Mesenchymal stem cell (in vitro differentiated cells and primary cell): ENCODE measurements at regions not wholly inside any gene's neighbourhood (a gene's known extent, or its start where the extent isn't known, plus 50 kb on each side); places are given as distances from the start of the nearest gene placed in this dataset.

Experiments used
- DNase-seq: peaks from one replicate; pipeline ENCODE4 v3.0.0-alpha.2; 2013
- H2AFZ ChIP-seq: one replicate; pipeline ENCODE4 v1.6.1; 2013; ENCODE audit warnings: low read depth, mild to moderate bottlenecking, control low read depth, inconsistent platforms, low read length, moderate library complexity
- H2AK5ac ChIP-seq: 2 replicates; pipeline ENCODE4 v1.6.1; 2013; ENCODE audit warnings: low read length, moderate library complexity, mild to moderate bottlenecking, inconsistent platforms; ENCODE audit not compliant: severe bottlenecking
- H2BK120ac ChIP-seq: one replicate; pipeline ENCODE4 v1.6.1; 2013; ENCODE audit warnings: low read depth, mild to moderate bottlenecking, inconsistent platforms, low read length, moderate library complexity
- H2BK12ac ChIP-seq, 2 experiments: one replicate each; pipeline ENCODE4 v1.6.1; 2013; ENCODE audit warnings: inconsistent platforms in 2 of 2, low read length in 2 of 2, mild to moderate bottlenecking in 2 of 2, moderate library complexity in 2 of 2, control low read depth in 1 of 2
- H2BK15ac ChIP-seq: one replicate; pipeline ENCODE4 v1.6.1; 2013; ENCODE audit warnings: mild to moderate bottlenecking, low read depth, inconsistent platforms; ENCODE audit not compliant: poor library complexity, severe bottlenecking
- H2BK5ac ChIP-seq: 2 replicates; pipeline ENCODE4 v1.6.1; 2013; ENCODE audit warnings: low read depth, mild to moderate bottlenecking, low read length, control low read depth, inconsistent platforms; ENCODE audit not compliant: poor library complexity, severe bottlenecking
- H3K14ac ChIP-seq, 2 experiments: one replicate each; pipeline ENCODE4 v1.6.1; 2013; ENCODE audit warnings: inconsistent platforms in 2 of 2, low read length in 2 of 2, control low read depth in 1 of 2, mild to moderate bottlenecking in 1 of 2, moderate library complexity in 1 of 2
- H3K18ac ChIP-seq, 2 experiments: one replicate each; pipeline ENCODE4 v1.6.1; 2013; ENCODE audit warnings: inconsistent platforms in 2 of 2, low read length in 2 of 2, control low read depth in 1 of 2, low read depth in 1 of 2, mild to moderate bottlenecking in 1 of 2
- H3K23ac ChIP-seq, 2 experiments: one replicate each; pipeline ENCODE4 v1.6.1; 2013; ENCODE audit warnings: inconsistent platforms in 2 of 2, low read length in 2 of 2, mild to moderate bottlenecking in 2 of 2, moderate library complexity in 2 of 2, control low read depth in 1 of 2
- H3K27ac ChIP-seq: 2 replicates; pipeline ENCODE4 v1.5.1; 2013; ENCODE audit warnings: mild to moderate bottlenecking, moderate library complexity, low read length, control low read depth, inconsistent platforms; ENCODE audit not compliant: poor library complexity, severe bottlenecking
- H3K27me3 ChIP-seq, 2 experiments: 2 replicates each; pipeline versions ENCODE4 v1.6.1 to v1.7.0; 2013; ENCODE audit warnings: low read length in 2 of 2, mild to moderate bottlenecking in 2 of 2, moderate library complexity in 2 of 2, control low read depth in 1 of 2, inconsistent platforms in 1 of 2; ENCODE audit not compliant: control insufficient read depth in 1 of 2, insufficient read depth in 1 of 2
- H3K36me3 ChIP-seq, 2 experiments: 2 replicates each; pipeline versions ENCODE4 v1.6.1 to v1.7.0; 2013; ENCODE audit warnings: low read length in 2 of 2, control low read depth in 1 of 2, inconsistent platforms in 1 of 2, low read depth in 1 of 2, mild to moderate bottlenecking in 1 of 2; ENCODE audit not compliant: insufficient read depth in 2 of 2, control insufficient read depth in 1 of 2
- H3K4ac ChIP-seq, 2 experiments: one replicate each; pipeline ENCODE4 v1.6.1; 2013; ENCODE audit warnings: inconsistent platforms in 2 of 2, low read length in 2 of 2, mild to moderate bottlenecking in 2 of 2, moderate library complexity in 2 of 2, control low read depth in 1 of 2, low read depth in 1 of 2
- H3K4me1 ChIP-seq: 2 replicates; pipeline ENCODE4 v1.6.1; 2013; ENCODE audit warnings: low read depth, low read length, control low read depth; ENCODE audit not compliant: control insufficient read depth, insufficient read depth
- H3K4me2 ChIP-seq: 2 replicates; pipeline ENCODE4 v1.6.1; 2013; ENCODE audit warnings: low read length, mild to moderate bottlenecking, inconsistent platforms; ENCODE audit not compliant: poor library complexity, severe bottlenecking
- H3K4me3 ChIP-seq, 2 experiments: 2 replicates each; pipeline versions ENCODE4 v1.5.1 to v1.7.0; 2013; ENCODE audit warnings: low read length in 2 of 2, mild to moderate bottlenecking in 2 of 2, control low read depth in 1 of 2, low read depth in 1 of 2; ENCODE audit not compliant: insufficient read depth in 1 of 2
- H3K79me1 ChIP-seq: replicated peaks from 2 replicates; pipeline ENCODE4 v1.6.1; 2013; ENCODE audit warnings: mild to moderate bottlenecking, control low read depth, low read length, inconsistent platforms; ENCODE audit not compliant: poor library complexity, severe bottlenecking
- H3K9ac ChIP-seq: 2 replicates; pipeline ENCODE4 v1.7.0; 2013; ENCODE audit warnings: mild to moderate bottlenecking, low read length, moderate library complexity
- H3K9me3 ChIP-seq: 2 replicates; pipeline ENCODE4 v1.7.0; 2013; ENCODE audit warnings: mild to moderate bottlenecking, low read length; ENCODE audit not compliant: control insufficient read depth
- H4K8ac ChIP-seq: one replicate; pipeline ENCODE4 v1.6.1; 2013; ENCODE audit warnings: inconsistent platforms, mild to moderate bottlenecking, low read length, moderate library complexity
- H4K91ac ChIP-seq: one replicate; pipeline ENCODE4 v1.6.1; 2013; ENCODE audit warnings: mild to moderate bottlenecking, low read length, inconsistent platforms
- WGBS: methylation state at CpG from one replicate; pipeline ENCODE4 v1.1.7; 2013; ENCODE audit warnings: mixed read lengths; 5-methylcytosine and 5-hydroxymethylcytosine counted together

GRCh38 chr9:12060067-12060466 lies 633.1 kb upstream of the TYRP1 start:
- no peak overlapping the region for H2AFZ ChIP-seq
- H3K27me3 ChIP-seq, result no peaks in the 10 kb centered on the region
- WGBS, result 0% methylated on average over 1 of the region's 2 CpGs
- H2AK5ac ChIP-seq, result no peak overlapping the region
- no peak overlapping the region for H2BK15ac ChIP-seq
- no peaks in the 10 kb centered on the region for H3K36me3 ChIP-seq
- no peak overlapping the region for H2BK12ac ChIP-seq
- H3K79me1 ChIP-seq, result no peaks in the 10 kb centered on the region
- no peak overlapping the region for H3K4me3 ChIP-seq
- no peak for DNase-seq
- no peak overlapping the region for H3K4ac ChIP-seq
- no peak overlapping the region for H3K27ac ChIP-seq
- H3K18ac ChIP-seq, result no peak overlapping the region
- no peak overlapping the region for H4K8ac ChIP-seq
- H3K4me2 ChIP-seq, result no peak overlapping the region
- H2BK120ac ChIP-seq, result no peak overlapping the region
- H3K23ac ChIP-seq, result no peak overlapping the region
- no peak overlapping the region for H2BK5ac ChIP-seq
- H3K9me3 ChIP-seq, result peaks cover 15% of the 10 kb centered on the region
- H3K9ac ChIP-seq, result no peak overlapping the region
- no peaks in the 10 kb centered on the region for H3K4me1 ChIP-seq
- no peak overlapping the region for H4K91ac ChIP-seq
- H3K14ac ChIP-seq, result no peak overlapping the region

DNA sequence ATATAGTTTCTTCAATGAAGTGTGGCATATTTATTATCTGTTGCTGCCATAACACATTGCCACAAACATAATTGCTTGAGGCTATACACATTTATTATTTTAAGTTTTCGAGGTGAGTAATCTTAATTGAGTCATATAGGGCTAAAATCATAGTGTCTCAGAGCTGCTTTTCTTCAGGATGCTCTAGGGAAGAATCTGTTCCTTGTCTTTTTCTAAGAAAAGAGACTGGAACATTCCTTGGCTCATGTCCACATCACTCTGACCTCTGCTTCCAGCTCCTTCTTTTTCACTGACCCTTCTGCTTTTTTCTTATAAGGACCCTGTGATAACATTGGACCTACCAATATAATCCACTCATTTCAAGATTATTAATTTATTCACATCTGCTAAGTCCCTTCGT lies 632.4 kb upstream of the TYRP1 start:
- no peak overlapping the region for H3K18ac ChIP-seq
- H2AFZ ChIP-seq, result no peak overlapping the region
- no peak overlapping the region for H2BK15ac ChIP-seq
- no peak overlapping the region for H3K14ac ChIP-seq
- H3K4me2 ChIP-seq, result no peak overlapping the region
- H3K79me1 ChIP-seq, result no peaks in the 10 kb centered on the region
- 81% methylated on average over 1 of the region's 2 CpGs for WGBS
- no peak for DNase-seq
- no peak overlapping the region for H2BK5ac ChIP-seq
- H3K9ac ChIP-seq, result no peak overlapping the region
- H2BK120ac ChIP-seq, result no peak overlapping the region
- no peak overlapping the region for H3K27ac ChIP-seq
- no peaks in the 10 kb centered on the region for H3K4me1 ChIP-seq
- H3K23ac ChIP-seq, result no peak overlapping the region
- H3K27me3 ChIP-seq, result no peaks in the 10 kb centered on the region
- H2BK12ac ChIP-seq, result no peak overlapping the region
- H2AK5ac ChIP-seq, result no peak overlapping the region
- no peak overlapping the region for H4K8ac ChIP-seq
- H3K36me3 ChIP-seq, result no peaks in the 10 kb centered on the region
- no peak overlapping the region for H3K4me3 ChIP-seq
- peaks cover 9% of the 10 kb centered on the region for H3K9me3 ChIP-seq
- no peak overlapping the region for H3K4ac ChIP-seq
- no peak overlapping the region for H4K91ac ChIP-seq

- Histone ChIP-seq H3K9ac (no peak overlapping the region), H3K4me3 (no peak overlapping the region), H3K4me1 (no peaks in the 10 kb centered on the region), H2BK15ac (no peak overlapping the region), H3K18ac (no peak overlapping the region), H3K79me1 (no peaks in the 10 kb centered on the region), H2AK5ac (no peak overlapping the region), H3K4ac (no peak overlapping the region), H3K36me3 (no peaks in the 10 kb centered on the region), H2BK12ac (no peak overlapping the region), H2BK120ac (no peak overlapping the region), H4K8ac (no peak overlapping the region), H3K4me2 (no peak overlapping the region), H3K14ac (no peak overlapping the region), H3K23ac (no peak overlapping the region), H3K9me3 (peaks cover 9% of the 10 kb centered on the region), H2BK5ac (no peak overlapping the region), H2AFZ (no peak overlapping the region), H4K91ac (no peak overlapping the region), H3K27ac (no peak overlapping the region), H3K27me3 (no peaks in the 10 kb centered on the region)
- no CpG with 5 or more reads among the region's 3 CpGs for WGBS
- no peak for DNase-seq
These were observed 628.1 kb upstream of the TYRP1 start for GRCh38 chr9:12065050-12065449.

DNA sequence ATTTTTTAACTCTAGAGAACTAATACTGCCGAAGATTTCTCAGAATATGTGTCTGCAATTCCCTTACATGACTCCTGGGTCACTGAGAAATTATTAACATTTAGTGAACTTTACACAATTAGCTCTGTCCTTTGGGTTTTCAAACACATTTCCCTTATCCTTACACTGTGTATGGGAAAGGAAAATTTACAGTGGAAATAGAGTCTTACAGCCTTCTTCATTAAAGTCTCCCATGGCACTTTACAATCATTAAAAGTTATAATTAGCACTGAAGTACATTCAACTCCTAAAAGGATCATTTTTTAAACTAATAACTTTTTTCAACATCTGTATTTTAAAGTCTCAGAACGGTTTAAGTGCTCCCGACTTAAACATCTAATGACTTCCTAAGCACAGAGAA lies 627.5 kb upstream of the TYRP1 start:
- Histone ChIP-seq H3K9me3 (peaks cover 12% of the 10 kb centered on the region), H4K91ac (no peak overlapping the region), H4K8ac (no peak overlapping the region), H2BK12ac (no peak overlapping the region), H3K4ac (no peak overlapping the region), H2AFZ (no peak overlapping the region), H2AK5ac (no peak overlapping the region), H2BK15ac (no peak overlapping the region), H2BK120ac (no peak overlapping the region), H3K79me1 (no peaks in the 10 kb centered on the region), H3K27me3 (no peaks in the 10 kb centered on the region), H3K14ac (no peak overlapping the region), H3K4me2 (no peak overlapping the region), H3K18ac (no peak overlapping the region), H3K27ac (no peak overlapping the region), H3K4me1 (no peaks in the 10 kb centered on the region), H2BK5ac (no peak overlapping the region), H3K9ac (no peak overlapping the region), H3K4me3 (no peak overlapping the region), H3K36me3 (no peaks in the 10 kb centered on the region), H3K23ac (no peak overlapping the region)
- DNase-seq, result no peak
- whole genome bisulfite sequencing, result 67% methylated on average over 3 of the region's 3 CpGs
